HTR-8/SVneo (cell line): ENCODE measurements at regions not wholly inside any gene's neighbourhood (a gene's known extent, or its start where the extent isn't known, plus 50 kb on each side); places are given as distances from the start of the nearest gene placed in this dataset.

ENCODE experiments used
- DNase-seq: peaks from one replicate; pipeline ENCODE4 v3.0.0; 2011; ENCODE audit warnings: low spot score, mixed read lengths; ENCODE audit not compliant: insufficient read length
- FAIRE-seq: peaks from 2 replicates; lab custom pipeline; 2011; peaks lifted over from hg19 to GRCh38; lab: Jason Lieb, UNC

GRCh38 chr1:222126052-222126451 lies 384.2 kb upstream of the DUSP10 start:
- DNase-seq (no peak), FAIRE-seq (no peak)

GRCh38 chr1:222124602-222125001 lies 382.7 kb upstream of the DUSP10 start:
- FAIRE-seq: no peak
- peak; percentile 12 for DNase-seq

- DNase-seq (no peak), FAIRE-seq (no peak)
Observed at GRCh38 chr1:222123111-222123510, 381.2 kb upstream of the DUSP10 start.

- no peak for FAIRE-seq
- DNase-seq: no peak
Observed at GRCh38 chr1:222117809-222118208, 375.9 kb upstream of the DUSP10 start.

- no peak for DNase-seq
- FAIRE-seq: no peak
Observed at GRCh38 chr1:222114536-222115156, 372.8 kb upstream of the DUSP10 start.

GRCh38 chr1:222109836-222110235 lies 367.9 kb upstream of the DUSP10 start:
- FAIRE-seq: no peak
- no peak for DNase-seq

GRCh38 chr1:222107975-222108374 lies 366.1 kb upstream of the DUSP10 start:
- FAIRE-seq: no peak
- DNase-seq: no peak

- no peak for FAIRE-seq
- DNase-seq: no peak
Observed at GRCh38 chr1:222107267-222107666, 365.4 kb upstream of the DUSP10 start.

GRCh38 chr1:222106377-222106776 lies 364.5 kb upstream of the DUSP10 start:
- DNase-seq: no peak
- FAIRE-seq: no peak

- DNase-seq (no peak), FAIRE-seq (no peak)
Observed at GRCh38 chr1:222105861-222106260, 364.0 kb upstream of the DUSP10 start.

GRCh38 chr1:222105393-222105737 lies 363.5 kb upstream of the DUSP10 start:
- no peak for DNase-seq
- no peak for FAIRE-seq

- FAIRE-seq: no peak
- no peak for DNase-seq
Observed at GRCh38 chr1:222104694-222105392, 363.0 kb upstream of the DUSP10 start.

GRCh38 chr1:222104097-222104496 lies 362.2 kb upstream of the DUSP10 start:
- FAIRE-seq: no peak

GRCh38 chr1:222099746-222100145 lies 357.9 kb upstream of the DUSP10 start:
- FAIRE-seq: no peak
- DNase-seq: no peak

More at GRCh38 chr1:222104097-222104496, 362.2 kb upstream of the DUSP10 start:
- no peak for DNase-seq

- no peak for FAIRE-seq
- no peak for DNase-seq
Observed at GRCh38 chr1:222098404-222098803, 356.5 kb upstream of the DUSP10 start.

GRCh38 chr1:222097588-222097987 lies 355.7 kb upstream of the DUSP10 start:
- no peak for DNase-seq

GRCh38 chr1:222096883-222097282 lies 355.0 kb upstream of the DUSP10 start:
- DNase-seq (no peak), FAIRE-seq (no peak)

More at GRCh38 chr1:222097588-222097987, 355.7 kb upstream of the DUSP10 start:
- no peak for FAIRE-seq

GRCh38 chr1:222096476-222096772 lies 354.5 kb upstream of the DUSP10 start:
- FAIRE-seq (no peak), DNase-seq (no peak)

GRCh38 chr1:222095606-222096475 lies 354.0 kb upstream of the DUSP10 start:
- FAIRE-seq (no peak), DNase-seq (peak; percentile 15)

GRCh38 chr1:222093518-222093917 lies 351.6 kb upstream of the DUSP10 start:
- FAIRE-seq (no peak), DNase-seq (no peak)

- no peak for DNase-seq
Observed at GRCh38 chr1:222090103-222090502, 348.2 kb upstream of the DUSP10 start.

More at GRCh38 chr1:222090103-222090502, 348.2 kb upstream of the DUSP10 start:
- no peak for FAIRE-seq
